ENCODE measurements at regions not wholly inside any gene's neighbourhood (a gene's known extent, or its start where the extent isn't known, plus 50 kb on each side); places are given as distances from the start of the nearest gene placed in this dataset.
"Not testable (repeated sequence)": the region's sequence is repeated elsewhere in the genome, so short reads cannot be mapped to it uniquely, and the experiment has no call there.

- not testable (repeated sequence) for H3K4me1 Mint-ChIP-seq; H3K27me3 Mint-ChIP-seq; H3K27ac Mint-ChIP-seq; H3K9me3 Mint-ChIP-seq; ATAC-seq (replicated peaks); H3K36me3 Mint-ChIP-seq (ENCODE audit: low read depth); H3K4me3 Mint-ChIP-seq
These were observed 125.3 kb upstream of the SIMC1 start for GRCh38 chr5:176112888-176113287.

GRCh38 chr5:176113673-176114335 is 124.4 kb upstream of the SIMC1 start:
- not testable (repeated sequence) for H3K36me3 Mint-ChIP-seq (ENCODE audit: low read depth); ATAC-seq (replicated peaks); H3K4me1 Mint-ChIP-seq; H3K9me3 Mint-ChIP-seq; H3K4me3 Mint-ChIP-seq; H3K27me3 Mint-ChIP-seq; H3K27ac Mint-ChIP-seq

- H3K4me1 Mint-ChIP-seq = not testable (repeated sequence)
These were observed 123.4 kb upstream of the SIMC1 start for GRCh38 chr5:176114825-176115224.

GRCh38 chr5:176117699-176118238 is 120.5 kb upstream of the SIMC1 start:
- not testable (repeated sequence) for ATAC-seq (replicated peaks); H3K4me1 Mint-ChIP-seq; H3K27me3 Mint-ChIP-seq; H3K27ac Mint-ChIP-seq; H3K4me3 Mint-ChIP-seq; H3K9me3 Mint-ChIP-seq
- peaks cover 26% of the 10 kb centered on the region for H3K36me3 Mint-ChIP-seq (ENCODE audit: low read depth)

More at GRCh38 chr5:176114825-176115224, 123.4 kb upstream of the SIMC1 start:
- H3K36me3 Mint-ChIP-seq (ENCODE audit: low read depth); ATAC-seq (replicated peaks); H3K27ac Mint-ChIP-seq; H3K27me3 Mint-ChIP-seq; H3K9me3 Mint-ChIP-seq; H3K4me3 Mint-ChIP-seq: not testable (repeated sequence)

- peaks cover 52% of the 10 kb centered on the region for H3K36me3 Mint-ChIP-seq (ENCODE audit: low read depth)
- not testable (repeated sequence) for H3K4me1 Mint-ChIP-seq; H3K27ac Mint-ChIP-seq; H3K4me3 Mint-ChIP-seq; ATAC-seq (replicated peaks); H3K9me3 Mint-ChIP-seq; H3K27me3 Mint-ChIP-seq
These were observed 115.9 kb upstream of the SIMC1 start for GRCh38 chr5:176122361-176122760.

- ATAC-seq (replicated peaks); H3K4me3 Mint-ChIP-seq: not testable (repeated sequence)
These were observed 114.1 kb upstream of the SIMC1 start for GRCh38 chr5:176124120-176124519.

GRCh38 chr5:176131771-176132170 is 106.5 kb upstream of the SIMC1 start:
- Mint-ChIP-seq H3K27me3 (peaks cover 15% of the 10 kb centered on the region), H3K4me1 (peaks cover 20% of the 10 kb centered on the region), H3K9me3 (no peaks in the 10 kb centered on the region), H3K36me3 (ENCODE audit: low read depth) (no peaks in the 10 kb centered on the region), H3K4me3 (no peak overlapping the region), H3K27ac (no peak overlapping the region)
- no peak for ATAC-seq (replicated peaks)

More at GRCh38 chr5:176124120-176124519, 114.1 kb upstream of the SIMC1 start:
- peaks cover 52% of the 10 kb centered on the region for H3K36me3 Mint-ChIP-seq (ENCODE audit: low read depth)
- H3K9me3 Mint-ChIP-seq, H3K27me3 Mint-ChIP-seq, H3K4me1 Mint-ChIP-seq, H3K27ac Mint-ChIP-seq: not testable (repeated sequence)

GRCh38 chr5:176132471-176133288 is 105.5 kb upstream of the SIMC1 start:
- peaks cover 20% of the 10 kb centered on the region for H3K4me1 Mint-ChIP-seq
- no peaks in the 10 kb centered on the region for H3K9me3 Mint-ChIP-seq
- H3K36me3 Mint-ChIP-seq (ENCODE audit: low read depth) = no peaks in the 10 kb centered on the region
- peak overlapping the region; percentile 75 for H3K4me3 Mint-ChIP-seq
- H3K27me3 Mint-ChIP-seq = peaks cover 15% of the 10 kb centered on the region
- H3K27ac Mint-ChIP-seq = peak overlapping the region; percentile 52
- peak; percentile 43 for ATAC-seq (replicated peaks)

GRCh38 chr5:176133289-176133870 is 104.8 kb upstream of the SIMC1 start:
- H3K27me3 Mint-ChIP-seq = peaks cover 15% of the 10 kb centered on the region
- peak overlapping the region; percentile 75 for H3K4me3 Mint-ChIP-seq
- H3K36me3 Mint-ChIP-seq (ENCODE audit: low read depth) = no peaks in the 10 kb centered on the region
- H3K9me3 Mint-ChIP-seq = no peaks in the 10 kb centered on the region
- H3K27ac Mint-ChIP-seq = peak overlapping the region; percentile 52
- ATAC-seq (replicated peaks) = peak; percentile 68
- peaks cover 20% of the 10 kb centered on the region for H3K4me1 Mint-ChIP-seq

- peak; percentile 42 for ATAC-seq (replicated peaks)
- Mint-ChIP-seq H3K27ac (peak overlapping the region; percentile 52), H3K4me3 (peak overlapping the region; percentile 75), H3K4me1 (peaks cover 20% of the 10 kb centered on the region), H3K27me3 (peaks cover 15% of the 10 kb centered on the region), H3K9me3 (no peaks in the 10 kb centered on the region), H3K36me3 (ENCODE audit: low read depth) (no peaks in the 10 kb centered on the region)
These were observed 104.3 kb upstream of the SIMC1 start for GRCh38 chr5:176133877-176134276.

- Mint-ChIP-seq H3K4me3 (peak overlapping the region; percentile 75), H3K4me1 (peaks cover 20% of the 10 kb centered on the region), H3K9me3 (no peaks in the 10 kb centered on the region), H3K27ac (no peak overlapping the region), H3K36me3 (ENCODE audit: low read depth) (no peaks in the 10 kb centered on the region), H3K27me3 (peaks cover 15% of the 10 kb centered on the region)
- no peak for ATAC-seq (replicated peaks)
These were observed 103.5 kb upstream of the SIMC1 start for GRCh38 chr5:176134529-176135223.

- Mint-ChIP-seq H3K9me3 (peaks cover 10% of the 10 kb centered on the region), H3K27me3 (peaks cover 21% of the 10 kb centered on the region)
- H3K4me1 Mint-ChIP-seq; H3K36me3 Mint-ChIP-seq (ENCODE audit: low read depth); H3K4me3 Mint-ChIP-seq; H3K27ac Mint-ChIP-seq: not testable (repeated sequence)
- peak; percentile 76 for ATAC-seq (replicated peaks)
These were observed 98.1 kb upstream of the SIMC1 start for GRCh38 chr5:176140138-176140537.

GRCh38 chr5:176144508-176144907 is 93.7 kb upstream of the SIMC1 start:
- H3K27ac Mint-ChIP-seq = no peak overlapping the region
- H3K36me3 Mint-ChIP-seq (ENCODE audit: low read depth) = no peaks in the 10 kb centered on the region
- ATAC-seq (replicated peaks) = no peak
- peaks cover 5% of the 10 kb centered on the region for H3K4me1 Mint-ChIP-seq
- peaks cover 10% of the 10 kb centered on the region for H3K9me3 Mint-ChIP-seq
- H3K4me3 Mint-ChIP-seq = no peak overlapping the region
- peaks cover 32% of the 10 kb centered on the region for H3K27me3 Mint-ChIP-seq

- not testable (repeated sequence) for H3K27ac Mint-ChIP-seq; ATAC-seq (replicated peaks)
- H3K27me3 Mint-ChIP-seq = peaks cover 25% of the 10 kb centered on the region
These were observed 88.3 kb upstream of the SIMC1 start for GRCh38 chr5:176149948-176150347.

More at GRCh38 chr5:176149948-176150347, 88.3 kb upstream of the SIMC1 start:
- H3K4me3 Mint-ChIP-seq; H3K9me3 Mint-ChIP-seq; H3K36me3 Mint-ChIP-seq (ENCODE audit: low read depth); H3K4me1 Mint-ChIP-seq: not testable (repeated sequence)

Measured in activated T-helper 17 cell treated with anti-CD3 and anti-CD28 coated beads, Interleukin-2, amount 50 U/mL, for 72 hours (primary cell).